Skeletal muscle satellite cell (primary cell): ENCODE measurements at regions not wholly inside any gene's neighbourhood (a gene's known extent, or its start where the extent isn't known, plus 50 kb on each side); places are given as distances from the start of the nearest gene placed in this dataset.
A peak's percentile ranks its signal among the peaks of the same experiment; 100 is the strongest.

Source experiments
- H3K27me3 ChIP-seq: 2 replicates; pipeline ENCODE4 v1.7.0; 2013; ENCODE audit warnings: low read length; ENCODE audit not compliant: control insufficient read depth, insufficient read depth
- H3K36me3 ChIP-seq: 2 replicates; pipeline ENCODE4 v1.7.0; 2013; ENCODE audit warnings: mild to moderate bottlenecking, control low read depth, low read length; ENCODE audit not compliant: insufficient read depth
- H3K4me1 ChIP-seq: 2 replicates; pipeline ENCODE4 v1.7.0; 2013; ENCODE audit warnings: low read length; ENCODE audit not compliant: control insufficient read depth, insufficient read depth
- H3K4me2 ChIP-seq: 2 replicates; pipeline ENCODE4 v1.7.0; 2013; ENCODE audit warnings: mild to moderate bottlenecking, low read length
- H3K4me3 ChIP-seq: 2 replicates; pipeline ENCODE4 v1.7.0; 2013; ENCODE audit warnings: low read length
- H3K9ac ChIP-seq: 2 replicates; pipeline ENCODE4 v1.7.0; 2013; ENCODE audit warnings: mild to moderate bottlenecking, low read depth, low read length, moderate library complexity
- H3K9me3 ChIP-seq: replicated peaks from 2 replicates; pipeline ENCODE4 v1.7.0; 2013; ENCODE audit warnings: mild to moderate bottlenecking, control low read depth, low read length

DNA sequence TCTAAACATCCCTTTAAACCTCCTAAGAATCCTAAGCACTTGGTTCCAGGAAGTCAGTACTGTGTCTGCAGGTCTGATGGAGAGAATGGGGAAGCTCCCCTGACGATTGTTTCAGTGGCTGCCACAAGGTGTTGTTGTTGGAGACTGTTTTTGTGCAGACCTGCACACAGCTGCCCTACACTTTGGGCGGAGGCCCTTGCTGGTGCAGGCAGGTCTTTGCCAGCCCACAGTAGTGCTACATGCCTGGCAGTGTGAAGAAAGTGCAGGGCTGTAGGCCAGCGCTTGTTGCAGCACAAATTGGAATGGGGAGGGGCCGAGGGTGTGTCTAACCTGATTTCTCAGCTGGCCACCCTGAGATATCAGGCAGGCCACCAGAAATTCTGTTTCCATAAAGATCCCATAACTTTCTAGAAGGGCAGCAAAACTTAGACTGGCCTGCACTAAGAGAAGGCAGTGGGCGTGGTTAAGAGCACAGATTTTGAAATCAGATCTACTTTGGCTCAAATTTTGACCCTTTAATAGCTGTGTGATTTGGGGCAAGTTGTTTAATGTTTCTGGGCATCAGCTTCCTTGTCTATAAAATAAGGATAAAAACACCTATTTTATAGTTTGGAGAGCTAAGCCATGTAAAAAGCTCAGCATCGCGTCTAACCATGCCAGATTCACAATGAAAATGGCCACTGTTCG lies 83.7 kb upstream of the SLC1A4 start:
- Histone ChIP-seq H3K4me2 (no peak overlapping the region), H3K36me3 (no peaks in the 10 kb centered on the region), H3K27me3 (peaks cover 57% of the 10 kb centered on the region), H3K4me1 (no peaks in the 10 kb centered on the region), H3K9ac (no peak overlapping the region), H3K4me3 (no peak overlapping the region), H3K9me3 (no peaks in the 10 kb centered on the region)

- H3K4me2 ChIP-seq: no peak overlapping the region
- no peak overlapping the region for H3K9ac ChIP-seq
- H3K9me3 ChIP-seq: no peaks in the 10 kb centered on the region
- no peaks in the 10 kb centered on the region for H3K36me3 ChIP-seq
- no peak overlapping the region for H3K4me3 ChIP-seq
- H3K4me1 ChIP-seq: no peaks in the 10 kb centered on the region
- peaks cover 47% of the 10 kb centered on the region for H3K27me3 ChIP-seq
These were observed 82.2 kb upstream of the SLC1A4 start for GRCh38 chr2:64906853-64907536.

DNA sequence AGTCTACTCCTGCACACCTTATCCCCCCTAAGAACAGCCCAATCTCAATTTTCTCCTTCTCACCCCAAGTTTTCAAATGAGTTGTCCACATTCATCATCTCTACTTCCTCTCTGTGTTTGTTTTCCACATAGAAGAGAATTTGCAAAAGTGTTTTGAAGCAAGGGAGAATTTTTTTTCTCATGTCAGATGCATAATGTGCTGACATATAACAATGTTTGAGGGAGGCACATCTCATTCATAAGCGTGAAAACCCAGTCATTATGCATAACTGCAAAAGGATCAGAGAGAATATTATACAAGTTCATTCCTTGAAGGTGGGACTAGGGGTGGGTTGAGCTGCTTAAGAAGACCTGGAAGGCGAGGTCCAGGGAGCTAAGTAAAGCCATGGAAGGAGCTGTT lies 80.8 kb upstream of the SLC1A4 start:
- H3K4me2 ChIP-seq: no peak overlapping the region
- no peak overlapping the region for H3K4me3 ChIP-seq
- peaks cover 40% of the 10 kb centered on the region for H3K27me3 ChIP-seq
- H3K9me3 ChIP-seq: no peaks in the 10 kb centered on the region
- no peaks in the 10 kb centered on the region for H3K36me3 ChIP-seq
- no peaks in the 10 kb centered on the region for H3K4me1 ChIP-seq
- no peak overlapping the region for H3K9ac ChIP-seq

- no peaks in the 10 kb centered on the region for H3K4me1 ChIP-seq
- H3K27me3 ChIP-seq: peaks cover 22% of the 10 kb centered on the region
- no peak overlapping the region for H3K4me2 ChIP-seq
- no peak overlapping the region for H3K9ac ChIP-seq
- H3K4me3 ChIP-seq: no peak overlapping the region
- no peaks in the 10 kb centered on the region for H3K9me3 ChIP-seq
- H3K36me3 ChIP-seq: no peaks in the 10 kb centered on the region
These were observed 78.7 kb upstream of the SLC1A4 start for GRCh38 chr2:64910523-64910922.

GRCh38 chr2:64910972-64911433 lies 78.2 kb upstream of the SLC1A4 start:
- H3K9ac ChIP-seq: no peak overlapping the region
- H3K4me2 ChIP-seq: no peak overlapping the region
- no peaks in the 10 kb centered on the region for H3K36me3 ChIP-seq
- no peaks in the 10 kb centered on the region for H3K4me1 ChIP-seq
- H3K4me3 ChIP-seq: no peak overlapping the region
- H3K27me3 ChIP-seq: peaks cover 22% of the 10 kb centered on the region
- H3K9me3 ChIP-seq: no peaks in the 10 kb centered on the region

DNA sequence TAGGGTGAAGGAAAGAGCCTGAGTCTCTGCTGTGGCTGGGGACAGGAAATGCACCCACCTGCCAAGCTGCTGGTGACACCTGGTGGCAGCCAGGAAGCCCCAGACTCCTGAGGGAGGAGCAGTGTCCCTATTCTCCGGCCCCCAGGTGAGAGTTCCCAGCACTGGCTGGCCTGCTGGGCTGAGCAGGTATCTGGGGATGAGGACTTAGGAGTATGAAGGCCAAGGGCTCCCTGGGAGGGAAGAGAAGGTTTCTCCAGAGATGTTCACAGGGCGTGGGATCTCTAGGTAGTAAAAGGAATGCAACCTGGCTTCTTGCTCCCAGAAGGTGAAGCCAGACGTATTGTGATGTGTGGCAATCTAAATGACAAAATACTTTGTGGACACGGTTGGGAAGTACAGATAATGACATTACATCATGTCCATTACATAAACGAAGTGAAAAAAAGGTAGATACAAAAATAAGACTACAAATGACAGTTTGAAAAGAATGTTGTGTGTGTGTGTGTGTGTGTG lies 75.8 kb upstream of the SLC1A4 start:
- Histone ChIP-seq H3K36me3 (no peaks in the 10 kb centered on the region), H3K27me3 (peaks cover 13% of the 10 kb centered on the region), H3K9ac (no peak overlapping the region), H3K4me2 (no peak overlapping the region), H3K9me3 (no peaks in the 10 kb centered on the region), H3K4me3 (no peak overlapping the region), H3K4me1 (no peaks in the 10 kb centered on the region)

DNA sequence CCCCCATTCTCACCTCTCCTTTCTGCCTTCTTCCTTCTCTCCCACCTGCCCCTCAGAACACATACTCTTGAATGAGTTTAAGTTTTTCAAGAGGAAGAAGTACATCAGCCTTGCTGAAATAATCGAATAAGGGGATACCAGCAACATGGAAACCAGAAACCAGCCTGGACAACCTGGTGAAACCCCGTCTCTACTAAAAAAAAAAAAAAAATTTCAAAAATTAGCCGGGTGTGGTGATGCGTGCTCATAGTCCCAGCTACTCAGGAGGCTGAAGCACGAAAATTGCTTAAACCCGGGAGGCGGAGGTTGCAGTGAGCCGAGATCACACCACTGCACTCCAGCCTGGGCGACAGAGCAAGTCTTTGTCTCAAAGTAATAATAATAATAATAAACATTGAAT lies 75.0 kb upstream of the SLC1A4 start:
- Histone ChIP-seq H3K4me2 (no peak overlapping the region), H3K9ac (no peak overlapping the region), H3K4me1 (no peaks in the 10 kb centered on the region)

DNA sequence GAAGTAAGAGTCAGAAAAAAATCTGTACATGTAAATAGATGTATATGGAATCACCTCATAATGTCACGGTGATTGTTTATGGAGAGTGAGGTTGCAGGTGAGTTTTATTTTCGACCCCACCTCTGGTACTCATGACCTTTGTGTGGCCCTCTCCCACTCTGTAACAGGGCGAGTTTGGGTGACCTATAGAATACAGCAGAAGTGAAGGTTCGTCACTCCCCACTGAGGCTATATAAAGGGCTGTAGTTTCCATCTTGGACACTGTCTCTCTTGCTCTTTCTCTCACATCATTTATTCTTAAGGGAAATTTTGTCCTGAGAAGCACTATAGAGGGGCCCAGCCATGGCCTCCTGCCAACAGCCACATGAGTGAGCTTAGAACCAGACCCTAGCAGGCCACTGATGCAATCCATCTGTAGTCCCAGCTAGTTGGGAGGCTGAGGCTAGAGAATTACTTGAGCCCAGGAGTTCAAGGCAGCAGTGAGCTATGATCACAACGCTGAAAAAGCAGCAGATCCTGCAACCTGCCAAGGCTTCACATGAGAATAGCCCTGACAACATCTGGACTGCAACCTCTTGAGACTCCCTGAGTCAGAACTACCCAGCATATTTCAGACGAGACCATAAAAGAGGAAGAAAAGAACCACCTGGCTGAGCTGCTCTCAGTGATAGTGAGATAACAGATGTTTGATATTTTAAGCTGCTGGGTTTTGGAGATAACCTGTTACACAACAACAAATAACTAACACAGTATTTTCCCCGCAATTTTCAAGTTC lies 74.3 kb upstream of the SLC1A4 start:
- Histone ChIP-seq H3K4me1 (no peaks in the 10 kb centered on the region), H3K4me3 (no peak overlapping the region), H3K9me3 (no peaks in the 10 kb centered on the region), H3K27me3 (peaks cover 9% of the 10 kb centered on the region), H3K36me3 (no peaks in the 10 kb centered on the region), H3K9ac (no peak overlapping the region), H3K4me2 (no peak overlapping the region)

More for the DNA sequence above, 75.0 kb upstream of the SLC1A4 start:
- H3K4me3 ChIP-seq: no peak overlapping the region
- no peaks in the 10 kb centered on the region for H3K36me3 ChIP-seq
- H3K27me3 ChIP-seq: peaks cover 9% of the 10 kb centered on the region
- H3K9me3 ChIP-seq: no peaks in the 10 kb centered on the region

DNA sequence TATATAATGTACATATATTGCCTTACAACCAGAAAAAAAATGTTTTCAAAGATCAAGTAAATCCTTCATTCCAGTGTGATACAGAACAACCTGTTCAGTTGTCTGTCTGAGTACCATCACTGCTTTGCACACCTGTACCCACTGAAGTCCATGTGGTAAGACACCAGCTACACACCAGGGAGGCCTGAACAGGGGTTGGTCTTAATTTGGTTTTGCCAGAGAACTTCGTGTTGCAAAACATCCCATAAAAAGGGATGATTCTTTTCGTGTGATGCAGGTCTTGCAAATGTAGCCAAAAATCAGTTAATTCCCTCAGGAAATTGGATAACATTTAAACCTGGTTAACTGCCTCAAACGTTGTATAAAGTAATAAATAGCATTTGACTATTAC lies 73.7 kb upstream of the SLC1A4 start:
- H3K4me2 ChIP-seq: no peak overlapping the region
- peaks cover 6% of the 10 kb centered on the region for H3K27me3 ChIP-seq
- H3K9ac ChIP-seq: no peak overlapping the region
- no peaks in the 10 kb centered on the region for H3K36me3 ChIP-seq
- H3K4me1 ChIP-seq: no peaks in the 10 kb centered on the region
- no peaks in the 10 kb centered on the region for H3K9me3 ChIP-seq
- no peak overlapping the region for H3K4me3 ChIP-seq

- peak overlapping the region; percentile 72 for H3K4me3 ChIP-seq
- H3K27me3 ChIP-seq: no peaks in the 10 kb centered on the region
- peak overlapping the region; percentile 85 for H3K4me2 ChIP-seq
- H3K36me3 ChIP-seq: no peaks in the 10 kb centered on the region
- peak overlapping the region; percentile 50 for H3K9ac ChIP-seq
- H3K4me1 ChIP-seq: no peaks in the 10 kb centered on the region
- H3K9me3 ChIP-seq: no peaks in the 10 kb centered on the region
These were observed 70.8 kb upstream of the SLC1A4 start for GRCh38 chr2:64918220-64918886.

DNA sequence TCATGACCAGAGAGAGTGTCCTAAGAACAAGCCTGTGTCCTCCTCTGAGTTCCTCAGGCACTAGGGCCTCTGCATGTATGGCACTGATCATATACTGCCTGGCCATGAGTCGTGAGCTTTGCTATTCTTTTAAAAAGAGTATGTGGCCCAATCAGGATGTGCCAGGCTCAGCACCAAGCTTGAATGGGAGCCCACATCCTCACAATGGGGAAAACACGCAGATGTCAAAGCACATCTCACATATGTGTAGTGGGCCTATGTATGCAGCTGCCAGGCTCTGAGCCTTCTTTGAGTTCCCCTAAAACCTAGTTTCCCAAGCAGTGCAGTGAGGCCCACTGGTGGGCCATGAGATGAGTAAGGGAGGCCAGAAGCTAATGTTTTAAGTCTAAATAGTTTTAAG lies 69.9 kb upstream of the SLC1A4 start:
- Histone ChIP-seq H3K4me3 (no peak overlapping the region), H3K9me3 (no peaks in the 10 kb centered on the region), H3K27me3 (peaks cover 4% of the 10 kb centered on the region), H3K4me2 (no peak overlapping the region), H3K4me1 (no peaks in the 10 kb centered on the region), H3K36me3 (no peaks in the 10 kb centered on the region), H3K9ac (no peak overlapping the region)
